Endothelial cell of umbilical vein (primary cell): ENCODE measurements at regions not wholly inside any gene's neighbourhood (a gene's known extent, or its start where the extent isn't known, plus 50 kb on each side); places are given as distances from the start of the nearest gene placed in this dataset.

ENCODE experiments used
- BruUV-seq: library from RNA; stranded (reverse); fragments of 400-500 nt; replicated peaks from 2 replicates; lab custom pipeline; 2021; lab: Mats Ljungman, UMichigan
- CTCF ChIA-PET: fragments of 300-600, 350-600 bp; sonication (Branson Sonifier 250); formaldehyde crosslinking; loops from one replicate; lab custom pipeline; 2021; ENCODE audit warnings: antibody characterized with exemption, inconsistent platforms; lab: Charles Lee
- POLR2A ChIA-PET: fragments of 300-600, 350-600 bp; sonication (Branson Sonifier 250); formaldehyde crosslinking; loops from one replicate; lab custom pipeline; 2021; ENCODE audit warnings: antibody characterized with exemption, inconsistent platforms; lab: Charles Lee
- DNase-seq: peaks from one replicate; pipeline ENCODE4 v3.0.0-alpha.2; 2011; ENCODE audit warnings: low read depth, low spot score
- FAIRE-seq: peaks from 2 replicates; lab custom pipeline; 2011; peaks lifted over from hg19 to GRCh38; lab: Jason Lieb, UNC
- H2AFZ ChIP-seq: 2 replicates; pipeline ENCODE4 v1.6.0; 2012; ENCODE audit warnings: low read depth, low read length, control low read depth, inconsistent platforms
- H3K27ac ChIP-seq: 2 replicates; pipeline ENCODE4 v1.5.1; 2011; ENCODE audit warnings: low read depth, mild to moderate bottlenecking, control low read depth, low read length, moderate library complexity; ENCODE audit not compliant: insufficient read depth
- H3K27me3 ChIP-seq, 2 experiments: 2 replicates each; pipeline versions ENCODE4 v1.6.0 to v1.6.1; 2011; ENCODE audit warnings: low read length in 2 of 2, mixed read lengths in 1 of 2; ENCODE audit not compliant: control insufficient read depth in 2 of 2, insufficient read depth in 2 of 2
- H3K36me3 ChIP-seq, 2 experiments: 2 replicates in 1 of 2; 3 replicates in 1 of 2; pipeline ENCODE4 v1.5.1; 2011; ENCODE audit warnings: low read length in 2 of 2, mild to moderate bottlenecking in 1 of 2, moderate library complexity in 1 of 2; ENCODE audit not compliant: control insufficient read depth in 2 of 2, insufficient read depth in 2 of 2; ENCODE audit errors: extremely low read depth in 1 of 2
- H3K4me1 ChIP-seq: 3 replicates; pipeline ENCODE4 v1.5.1; 2011; ENCODE audit warnings: mild to moderate bottlenecking, low read length; ENCODE audit not compliant: control insufficient read depth, insufficient read depth; ENCODE audit errors: extremely low read depth
- H3K4me2 ChIP-seq: 2 replicates; pipeline ENCODE4 v1.6.1; 2011; ENCODE audit warnings: low read length, control low read depth, mixed read lengths; ENCODE audit not compliant: insufficient read depth
- H3K4me3 ChIP-seq, 3 experiments: fragments of 200-600 bp in 1 of 3; sonication (generic), shearing (Covaris generic) in 1 of 3; replicated peaks in 1 of 3; 2 replicates each; pipeline ENCODE4 v1.5.1; 2011 to 2016; ENCODE audit warnings: control low read depth in 3 of 3, low read length in 3 of 3, mild to moderate bottlenecking in 2 of 3, inconsistent platforms in 1 of 3, low read depth in 1 of 3, moderate library complexity in 1 of 3; ENCODE audit not compliant: insufficient read depth in 1 of 3
- H3K79me2 ChIP-seq: 2 replicates; pipeline ENCODE4 v1.6.0; 2012; ENCODE audit warnings: low read length, inconsistent platforms; ENCODE audit not compliant: control insufficient read depth, insufficient read depth
- H3K9ac ChIP-seq: replicated peaks from 2 replicates; pipeline ENCODE3; 2011; ENCODE audit warnings: low read length, control low read depth; ENCODE audit not compliant: insufficient read depth; ENCODE audit errors: extremely low read depth
- H3K9me1 ChIP-seq: replicated peaks from 3 replicates; pipeline ENCODE4 v1.6.0; 2011; ENCODE audit warnings: mild to moderate bottlenecking, low read length; ENCODE audit not compliant: control insufficient read depth, insufficient read depth; ENCODE audit errors: extremely low read depth
- H3K9me3 ChIP-seq: replicated peaks from 2 replicates; pipeline ENCODE4 v1.5.1; 2012; ENCODE audit warnings: low read length, inconsistent platforms; ENCODE audit not compliant: control insufficient read depth, insufficient read depth
- H4K20me1 ChIP-seq: replicated peaks from 2 replicates; pipeline ENCODE3; 2011; ENCODE audit warnings: mild to moderate bottlenecking, low read length; ENCODE audit not compliant: control insufficient read depth, insufficient read depth; ENCODE audit errors: extremely low read depth
- CTCF ChIP-seq, 2 donors: IDR thresholded peaks; 1 replicate in 1 of 2; 2 replicates in 1 of 2; pipeline ENCODE4 v1.5.1; 2011; ENCODE audit warnings: low read length in 2 of 2, mild to moderate bottlenecking in 2 of 2, moderate library complexity in 2 of 2, control low read depth in 1 of 2, inconsistent platforms in 1 of 2, low read depth in 1 of 2; ENCODE audit not compliant: insufficient read depth in 1 of 2; ENCODE audit errors: extremely low read depth in 1 of 2
- EZH2 ChIP-seq: IDR thresholded peaks from 2 replicates; pipeline ENCODE4 v1.6.1; 2012; ENCODE audit warnings: borderline replicate concordance, low read depth, mild to moderate bottlenecking, moderate library complexity, low read length, inconsistent platforms; ENCODE audit not compliant: severe bottlenecking
- FOS ChIP-seq: IDR thresholded peaks from 2 replicates; pipeline ENCODE4 v1.6.1; 2011; ENCODE audit warnings: mild to moderate bottlenecking, low read length, moderate library complexity, borderline replicate concordance; ENCODE audit not compliant: insufficient read depth
- GATA2 ChIP-seq: IDR thresholded peaks from 2 replicates; pipeline ENCODE4 v1.7.0; 2011; ENCODE audit warnings: low read depth, mild to moderate bottlenecking, moderate library complexity, mixed read lengths, low read length; ENCODE audit not compliant: insufficient read length, insufficient read depth
- JUN ChIP-seq: IDR thresholded peaks from 2 replicates; pipeline ENCODE4 v1.6.1; 2011; ENCODE audit warnings: borderline replicate concordance, low read depth; ENCODE audit not compliant: insufficient read length, insufficient read depth
- MAX ChIP-seq: IDR thresholded peaks from 2 replicates; pipeline ENCODE4 v1.6.1; 2011; ENCODE audit not compliant: insufficient read depth, insufficient read length
- MYC ChIP-seq: IDR thresholded peaks from one replicate; pipeline ENCODE4 v1.6.1; 2011; ENCODE audit warnings: mild to moderate bottlenecking, low read depth, low read length
- POLR2A ChIP-seq: IDR thresholded peaks from 2 replicates; pipeline ENCODE4 v1.6.1; 2012; ENCODE audit warnings: low read depth, mild to moderate bottlenecking, control low read depth, low read length
- POLR2AphosphoS5 ChIP-seq: IDR thresholded peaks from 2 replicates; pipeline ENCODE4 v1.6.1; 2012; ENCODE audit warnings: low read depth, mild to moderate bottlenecking, control low read depth, low read length, moderate library complexity; ENCODE audit not compliant: insufficient read depth
- dilution Hi-C: fragments of 300-500 bp; cut with MboI; formaldehyde crosslinking; loops from one replicate; pipeline ENCODE4 v1.15.0; 2019; ENCODE audit warnings: low sequenced_read_pairs; ENCODE audit not compliant: extremely low pct_ligation_motif_present
- intact Hi-C: fragments of 100-400 bp; cut with micrococcal nuclease; formaldehyde crosslinking; loops from one replicate; pipeline ENCODE4 v1.10.0; 2022

GRCh38 chr2:105581555-105581944, 163.2 kb upstream of the NCK2 start:
- Histone ChIP-seq H3K79me2 (no peaks in the 10 kb centered on the region), H3K36me3 (no peaks in the 10 kb centered on the region), H2AFZ (no peak overlapping the region), H4K20me1 (no peaks in the 10 kb centered on the region), H3K4me2 (no peak overlapping the region), H3K9me1 (no peaks in the 10 kb centered on the region), H3K27ac (no peak overlapping the region), H3K4me3 (no peak overlapping the region), H3K9me3 (no peaks in the 10 kb centered on the region), H3K27me3 (peaks cover 3 to 5% of the 10 kb centered on the region in 2 experiments), H3K9ac (no peak overlapping the region), H3K4me1 (no peaks in the 10 kb centered on the region)
- ChIA-PET CTCF (no interaction called here), POLR2A (no interaction called here)
- dilution Hi-C loops = no loop called here
- DNase-seq (no peak), FAIRE-seq (no peak)
- no TSS peak for BruUV-seq
- no peak for TF ChIP-seq FOS
- TF ChIP-seq JUN = no peak
- no peak for TF ChIP-seq MAX
- TF ChIP-seq CTCF (IDR thresholded peaks at IDR 0.05; ENCODE audit: extremely low read depth in 1 of 2, insufficient read depth in 1 of 2, low read depth in 1 of 2, low read length in 2 of 2) = no peak
- TF ChIP-seq POLR2AphosphoS5 = no peak
- TF ChIP-seq MYC = no peak
- TF ChIP-seq EZH2 = no peak
- TF ChIP-seq POLR2A = no peak
- no peak for TF ChIP-seq GATA2
- intact Hi-C loops = no loop called here
